ENCODE measurements at regions not wholly inside any gene's neighbourhood (a gene's known extent, or its start where the extent isn't known, plus 50 kb on each side); places are given as distances from the start of the nearest gene placed in this dataset.

DNA sequence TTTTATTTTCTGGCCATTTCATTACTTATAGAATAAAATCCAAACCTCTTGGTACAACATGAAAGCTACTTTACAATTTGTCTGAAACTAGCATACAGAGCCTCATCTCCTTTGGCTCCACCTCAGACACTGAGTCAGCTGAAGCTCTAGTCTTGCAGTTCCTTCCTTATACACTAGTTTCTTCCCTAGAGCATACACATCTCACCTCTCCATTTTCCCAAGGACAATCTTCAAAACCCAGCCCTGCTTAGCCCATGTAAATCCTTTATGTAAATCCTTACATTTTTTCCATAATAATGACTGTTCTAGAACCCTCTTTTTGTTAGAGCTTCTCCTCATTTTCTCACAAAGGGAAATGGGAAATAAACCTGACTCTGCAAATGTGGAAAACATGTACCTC, 463.4 kb downstream of the SLC16A7 start:
- TF ChIP-seq, protein P1, sequence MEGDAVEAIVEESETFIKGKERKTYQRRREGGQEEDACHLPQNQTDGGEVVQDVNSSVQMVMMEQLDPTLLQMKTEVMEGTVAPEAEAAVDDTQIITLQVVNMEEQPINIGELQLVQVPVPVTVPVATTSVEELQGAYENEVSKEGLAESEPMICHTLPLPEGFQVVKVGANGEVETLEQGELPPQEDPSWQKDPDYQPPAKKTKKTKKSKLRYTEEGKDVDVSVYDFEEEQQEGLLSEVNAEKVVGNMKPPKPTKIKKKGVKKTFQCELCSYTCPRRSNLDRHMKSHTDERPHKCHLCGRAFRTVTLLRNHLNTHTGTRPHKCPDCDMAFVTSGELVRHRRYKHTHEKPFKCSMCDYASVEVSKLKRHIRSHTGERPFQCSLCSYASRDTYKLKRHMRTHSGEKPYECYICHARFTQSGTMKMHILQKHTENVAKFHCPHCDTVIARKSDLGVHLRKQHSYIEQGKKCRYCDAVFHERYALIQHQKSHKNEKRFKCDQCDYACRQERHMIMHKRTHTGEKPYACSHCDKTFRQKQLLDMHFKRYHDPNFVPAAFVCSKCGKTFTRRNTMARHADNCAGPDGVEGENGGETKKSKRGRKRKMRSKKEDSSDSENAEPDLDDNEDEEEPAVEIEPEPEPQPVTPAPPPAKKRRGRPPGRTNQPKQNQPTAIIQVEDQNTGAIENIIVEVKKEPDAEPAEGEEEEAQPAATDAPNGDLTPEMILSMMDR (IDR thresholded peaks at IDR 0.05), result no peak
- TF ChIP-seq POLR2A (IDR thresholded peaks at IDR 0.05), result no peak

Measured in adrenal gland (tissue), 5 donors.